HG02763 (cell line): ENCODE measurements at regions not wholly inside any gene's neighbourhood (a gene's known extent, or its start where the extent isn't known, plus 50 kb on each side); places are given as distances from the start of the nearest gene placed in this dataset.
"Not testable (repeated sequence)": the region's sequence is repeated elsewhere in the genome, so short reads cannot be mapped to it uniquely, and the experiment has no call there.

Experiments
- ATAC-seq: cut with Tn5 transposase; IDR thresholded peaks from one replicate; pipeline ENCODE4 v1.9.1; 2021; ENCODE audit warnings: mild to moderate bottlenecking, moderate library complexity; ENCODE audit not compliant: unreplicated experiment

GRCh38 chr7:21304808-21305375 is 123.0 kb upstream of the SP4 start:
- no peak for ATAC-seq

- no peak for ATAC-seq
Observed at GRCh38 chr7:21305455-21306235, 122.2 kb upstream of the SP4 start.

GRCh38 chr7:21314954-21315353 is 112.9 kb upstream of the SP4 start:
- no peak for ATAC-seq

GRCh38 chr7:21317966-21318915 is 109.6 kb upstream of the SP4 start:
- no peak for ATAC-seq

GRCh38 chr7:21318916-21319270 is 109.0 kb upstream of the SP4 start:
- ATAC-seq = no peak

GRCh38 chr7:21326241-21326640 is 101.6 kb upstream of the SP4 start:
- no peak for ATAC-seq

- ATAC-seq = no peak
Observed at GRCh38 chr7:21326921-21327320, 101.0 kb upstream of the SP4 start.

GRCh38 chr7:21327422-21328409 is 100.2 kb upstream of the SP4 start:
- no peak for ATAC-seq

GRCh38 chr7:21330462-21331178 is 97.3 kb upstream of the SP4 start:
- no peak for ATAC-seq

GRCh38 chr7:21334906-21335305 is 93.0 kb upstream of the SP4 start:
- no peak for ATAC-seq

GRCh38 chr7:21336743-21337142 is 91.1 kb upstream of the SP4 start:
- ATAC-seq = no peak

GRCh38 chr7:21338728-21339164 is 89.1 kb upstream of the SP4 start:
- ATAC-seq = no peak

GRCh38 chr7:21344900-21345299 is 83.0 kb upstream of the SP4 start:
- ATAC-seq = not testable (repeated sequence)

- ATAC-seq = no peak
Observed at GRCh38 chr7:21345361-21345760, 82.5 kb upstream of the SP4 start.

GRCh38 chr7:21346297-21346696 is 81.6 kb upstream of the SP4 start:
- no peak for ATAC-seq

GRCh38 chr7:21352540-21353387 is 75.1 kb upstream of the SP4 start:
- peak; percentile 82 for ATAC-seq

- ATAC-seq = no peak
Observed at GRCh38 chr7:21353388-21353780, 74.5 kb upstream of the SP4 start.

GRCh38 chr7:21354284-21354683 is 73.6 kb upstream of the SP4 start:
- ATAC-seq = no peak

GRCh38 chr7:21355406-21355874 is 72.4 kb upstream of the SP4 start:
- peak; percentile 82 for ATAC-seq
